ENCODE measurements at regions not wholly inside any gene's neighbourhood (a gene's known extent, or its start where the extent isn't known, plus 50 kb on each side); places are given as distances from the start of the nearest gene placed in this dataset.
"Not testable (repeated sequence)": the region's sequence is repeated elsewhere in the genome, so short reads cannot be mapped to it uniquely, and the experiment has no call there.

GRCh38 chr9:95729669-95730368 lies 145.7 kb upstream of the ERCC6L2 start:
- DNase-seq = no peak

- no peak for DNase-seq
Measured at GRCh38 chr9:95729046-95729445, 146.4 kb upstream of the ERCC6L2 start.

- DNase-seq = no peak
Measured at GRCh38 chr9:95727947-95728520, 147.5 kb upstream of the ERCC6L2 start.

GRCh38 chr9:95726756-95727155 lies 148.7 kb upstream of the ERCC6L2 start:
- DNase-seq = peak in 1 of 5 experiments; percentile 34

- DNase-seq = no peak
Measured at GRCh38 chr9:95725045-95725444, 150.4 kb upstream of the ERCC6L2 start.

GRCh38 chr9:95724253-95724991 lies 151.1 kb upstream of the ERCC6L2 start:
- DNase-seq = peak in 4 of 5 experiments; percentile 30 to 98 (median 68)

GRCh38 chr9:95722141-95722540 lies 153.3 kb upstream of the ERCC6L2 start:
- no peak for DNase-seq

GRCh38 chr9:95721061-95721531 lies 154.4 kb upstream of the ERCC6L2 start:
- no peak for DNase-seq

- no peak for DNase-seq
Measured at GRCh38 chr9:95720496-95720895, 155.0 kb upstream of the ERCC6L2 start.

GRCh38 chr9:95719354-95719753 lies 156.1 kb upstream of the ERCC6L2 start:
- DNase-seq = no peak

GRCh38 chr9:95718263-95718662 lies 157.2 kb upstream of the ERCC6L2 start:
- DNase-seq = no peak

- DNase-seq = no peak
Measured at GRCh38 chr9:95715868-95716435, 159.5 kb upstream of the ERCC6L2 start.

GRCh38 chr9:95710446-95710845 lies 165.0 kb upstream of the ERCC6L2 start:
- no peak for DNase-seq

- DNase-seq = no peak
Measured at GRCh38 chr9:95696701-95697100, 178.8 kb upstream of the ERCC6L2 start.

- DNase-seq = no peak
Measured at GRCh38 chr9:95691435-95691834, 174.7 kb upstream of the PTCH1 start.

- DNase-seq = no peak
Measured at GRCh38 chr9:95689669-95690068, 172.9 kb upstream of the PTCH1 start.

GRCh38 chr9:95684516-95684915 lies 167.7 kb upstream of the PTCH1 start:
- DNase-seq = no peak

GRCh38 chr9:95680306-95680705 lies 163.5 kb upstream of the PTCH1 start:
- not testable (repeated sequence) for DNase-seq

GRCh38 chr9:95679874-95680273 lies 163.1 kb upstream of the PTCH1 start:
- DNase-seq = no peak

- DNase-seq = no peak
Measured at GRCh38 chr9:95678759-95679158, 162.0 kb upstream of the PTCH1 start.

- DNase-seq = no peak
Measured at GRCh38 chr9:95670122-95670521, 153.4 kb upstream of the PTCH1 start.

- no peak for DNase-seq
Measured at GRCh38 chr9:95669253-95669652, 152.5 kb upstream of the PTCH1 start.

- no peak for DNase-seq
Measured at GRCh38 chr9:95667789-95668188, 151.0 kb upstream of the PTCH1 start.

- DNase-seq = no peak
Measured at GRCh38 chr9:95666785-95667155, 150.0 kb upstream of the PTCH1 start.
